ENCODE measurements at regions not wholly inside any gene's neighbourhood (a gene's known extent, or its start where the extent isn't known, plus 50 kb on each side); places are given as distances from the start of the nearest gene placed in this dataset.

DNA sequence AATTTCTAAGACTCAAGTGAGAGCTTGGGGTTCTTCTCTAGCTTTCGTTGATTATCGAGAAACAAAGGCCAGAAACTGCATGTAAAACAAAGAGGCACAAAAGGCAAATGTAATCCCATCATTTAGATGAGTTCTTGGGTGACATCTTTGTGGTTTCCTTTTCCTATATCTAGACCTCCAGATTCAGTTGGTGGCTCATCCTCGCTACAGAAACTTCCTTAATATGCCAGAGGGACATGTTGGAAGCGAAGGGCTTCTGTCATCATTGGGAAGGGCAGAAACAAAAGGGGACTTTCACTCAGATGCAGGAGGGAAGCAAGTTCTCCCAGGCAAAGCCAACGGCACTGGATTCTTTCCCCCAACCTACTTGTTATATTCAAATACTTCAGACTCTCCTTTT is 150.6 kb upstream of the ZFHX3 start (continued):
- TF ChIP-seq ATF3 (IDR thresholded peaks at IDR 0.05; ENCODE audit: insufficient read depth, low read depth, low read length) (no peak), KDM1A (IDR thresholded peaks at IDR 0.05; ENCODE audit: borderline replicate concordance, low read length) (no peak), JUN (IDR thresholded peaks at IDR 0.05; ENCODE audit: low read depth, low read length) (no peak), HDAC6 (IDR thresholded peaks at IDR 0.05; ENCODE audit: low read depth, low read length) (no peak)

Data from H1 (cell line).